H1 (cell line): ENCODE measurements at regions not wholly inside any gene's neighbourhood (a gene's known extent, or its start where the extent isn't known, plus 50 kb on each side); places are given as distances from the start of the nearest gene placed in this dataset.

Experiments
- CTCF ChIA-PET: fragments of 300-600 bp; sonication (Branson Sonifier 250); formaldehyde crosslinking; loops from one replicate; lab custom pipeline; 2021; ENCODE audit not compliant: partially characterized antibody; lab: Charles Lee
- POLR2A ChIA-PET: fragments of 300-600 bp; sonication (Branson Sonifier 250); formaldehyde crosslinking; loops from one replicate; lab custom pipeline; 2021; ENCODE audit warnings: inconsistent platforms; ENCODE audit not compliant: partially characterized antibody; lab: Charles Lee
- DNase-seq, 2 experiments: peaks; one replicate each; pipeline versions ENCODE4 v3.0.0 to v3.0.0-alpha.2; 2010 to 2022; ENCODE audit warnings: low spot score in 2 of 2, low read depth in 1 of 2, mixed read lengths in 1 of 2
- FAIRE-seq: peaks from 2 replicates; lab custom pipeline; 2011; peaks lifted over from hg19 to GRCh38; lab: Jason Lieb, UNC
- H2AFZ ChIP-seq: 2 replicates; pipeline ENCODE4 v1.8.1; 2012; ENCODE audit warnings: low read length, inconsistent platforms
- H2AK5ac ChIP-seq: 2 replicates; pipeline ENCODE4 v1.6.1; 2013; ENCODE audit warnings: low read depth, low read length
- H2BK120ac ChIP-seq: replicated peaks from 2 replicates; pipeline ENCODE3; 2013; ENCODE audit warnings: low read depth, low read length, inconsistent platforms
- H2BK12ac ChIP-seq: 2 replicates; pipeline ENCODE4 v1.6.1; 2013; ENCODE audit warnings: low read depth, low read length
- H2BK15ac ChIP-seq: 2 replicates; pipeline ENCODE4 v1.6.1; 2013; ENCODE audit warnings: low read length
- H2BK20ac ChIP-seq: 2 replicates; pipeline ENCODE4 v1.6.1; 2013; ENCODE audit warnings: low read length
- H2BK5ac ChIP-seq: 2 replicates; pipeline ENCODE4 v1.6.1; 2013; ENCODE audit warnings: low read depth, low read length
- H3K14ac ChIP-seq: 2 replicates; pipeline ENCODE4 v1.6.1; 2013; ENCODE audit warnings: inconsistent platforms; ENCODE audit not compliant: insufficient read length
- H3K18ac ChIP-seq: 2 replicates; pipeline ENCODE4 v1.6.1; 2013; ENCODE audit warnings: low read length; ENCODE audit errors: extremely low read depth
- H3K23ac ChIP-seq: 2 replicates; pipeline ENCODE4 v1.6.1; 2013; ENCODE audit warnings: inconsistent platforms; ENCODE audit not compliant: insufficient read length
- H3K23me2 ChIP-seq: 2 replicates; pipeline ENCODE4 v1.6.1; 2013; ENCODE audit warnings: low read depth, low read length
- H3K27ac ChIP-seq: 2 replicates; pipeline ENCODE4 v1.6.1; 2011; ENCODE audit warnings: low read depth, low read length, inconsistent platforms
- H3K27me3 ChIP-seq, 4 experiments: replicated peaks in 1 of 4; 1 replicate in 1 of 4; 2 replicates in 3 of 4; pipeline versions ENCODE4 v1.6.1 to v1.8.1; 2011 to 2013; ENCODE audit warnings: low read length in 3 of 4, mild to moderate bottlenecking in 3 of 4, inconsistent platforms in 2 of 4, mixed read lengths in 2 of 4, moderate library complexity in 1 of 4; ENCODE audit not compliant: control insufficient read depth in 3 of 4, insufficient read depth in 3 of 4; ENCODE audit errors: extremely low read depth in 1 of 4
- H3K36me3 ChIP-seq, 4 experiments: 2 replicates each; pipeline versions ENCODE4 v1.6.1 to v1.8.1; 2011 to 2013; ENCODE audit warnings: mild to moderate bottlenecking in 4 of 4, low read length in 3 of 4, moderate library complexity in 2 of 4, control low read depth in 1 of 4, inconsistent platforms in 1 of 4; ENCODE audit not compliant: insufficient read depth in 4 of 4, control insufficient read depth in 2 of 4
- H3K4ac ChIP-seq: replicated peaks from 2 replicates; pipeline ENCODE3; 2013; ENCODE audit warnings: low read length, low read depth, mixed read lengths, inconsistent platforms; ENCODE audit not compliant: insufficient read length
- H3K4me1 ChIP-seq, 4 experiments: replicated peaks in 1 of 4; 1 replicate in 1 of 4; 2 replicates in 3 of 4; pipeline versions ENCODE4 v1.6.1 to v1.8.1; 2011 to 2013; ENCODE audit warnings: low read length in 3 of 4, inconsistent platforms in 2 of 4, mixed read lengths in 1 of 4; ENCODE audit not compliant: insufficient read depth in 4 of 4, control insufficient read depth in 3 of 4
- H3K4me2 ChIP-seq, 2 experiments: 2 replicates each; pipeline versions ENCODE4 v1.6.1 to v1.8.1; 2011 to 2013; ENCODE audit warnings: low read depth in 2 of 2, low read length in 2 of 2, control low read depth in 1 of 2, inconsistent platforms in 1 of 2, mild to moderate bottlenecking in 1 of 2; ENCODE audit not compliant: insufficient read depth in 1 of 2
- H3K4me3 ChIP-seq, 4 experiments: fragments of 200-600, 300-600 bp in 1 of 4; sonication (generic), shearing (Covaris generic), sonication (Bioruptor Twin) in 1 of 4; 2 replicates each; pipeline versions ENCODE4 v1.5.1 to v1.8.1; 2011 to 2016; ENCODE audit warnings: low read length in 4 of 4, low read depth in 3 of 4, control low read depth in 2 of 4, inconsistent platforms in 2 of 4, mild to moderate bottlenecking in 2 of 4, mixed read lengths in 1 of 4, moderate library complexity in 1 of 4; ENCODE audit not compliant: insufficient read depth in 2 of 4; ENCODE audit errors: extremely low read depth in 1 of 4
- H3K56ac ChIP-seq: replicated peaks from 2 replicates; pipeline ENCODE3; 2013; ENCODE audit warnings: low read depth, mild to moderate bottlenecking, mixed read lengths, low read length, inconsistent platforms; ENCODE audit not compliant: insufficient read length
- H3K79me1 ChIP-seq: 2 replicates; pipeline ENCODE4 v1.6.1; 2013; ENCODE audit warnings: low read depth, low read length, control low read depth
- H3K79me2 ChIP-seq, 2 experiments: 2 replicates each; pipeline versions ENCODE4 v1.6.1 to v1.8.1; 2012 to 2013; ENCODE audit warnings: low read length in 2 of 2, mild to moderate bottlenecking in 2 of 2, inconsistent platforms in 1 of 2; ENCODE audit not compliant: insufficient read depth in 2 of 2, control insufficient read depth in 1 of 2
- H3K9ac ChIP-seq, 4 experiments: replicated peaks in 1 of 4; 1 replicate in 1 of 4; 2 replicates in 3 of 4; pipeline versions ENCODE4 v1.6.1 to v1.8.1; 2011 to 2013; ENCODE audit warnings: low read depth in 3 of 4, low read length in 3 of 4, control low read depth in 2 of 4, mild to moderate bottlenecking in 2 of 4, moderate library complexity in 2 of 4, inconsistent platforms in 1 of 4; ENCODE audit errors: extremely low read depth in 1 of 4
- H3K9me3 ChIP-seq, 2 experiments: 2 replicates each; pipeline versions ENCODE4 v1.6.1 to v1.8.1; 2012 to 2013; ENCODE audit warnings: mild to moderate bottlenecking in 2 of 2, moderate library complexity in 2 of 2, control low read depth in 1 of 2, inconsistent platforms in 1 of 2, low read depth in 1 of 2, low read length in 1 of 2, mixed read lengths in 1 of 2; ENCODE audit not compliant: insufficient read depth in 2 of 2
- H4K20me1 ChIP-seq, 2 experiments: replicated peaks in 1 of 2; 2 replicates each; pipeline versions ENCODE3 to v1.8.1; 2011 to 2013; ENCODE audit warnings: inconsistent platforms in 2 of 2, low read length in 2 of 2, mild to moderate bottlenecking in 1 of 2; ENCODE audit not compliant: insufficient read depth in 2 of 2, control insufficient read depth in 1 of 2
- H4K5ac ChIP-seq: 2 replicates; pipeline ENCODE4 v1.6.1; 2013; ENCODE audit warnings: low read length, low read depth, mixed read lengths, inconsistent platforms; ENCODE audit not compliant: insufficient read length
- H4K8ac ChIP-seq: 2 replicates; pipeline ENCODE4 v1.8.0; 2013; ENCODE audit warnings: mild to moderate bottlenecking, moderate library complexity, low read length, inconsistent platforms; ENCODE audit not compliant: insufficient read depth; ENCODE audit errors: extremely low read depth
- H4K91ac ChIP-seq: replicated peaks from 2 replicates; pipeline ENCODE3; 2013; ENCODE audit warnings: low read length, mixed read lengths, inconsistent platforms; ENCODE audit not compliant: insufficient read length
- ASH2L ChIP-seq: fragments of 200-600, 300-600 bp; sonication (generic); IDR thresholded peaks from one replicate; pipeline ENCODE4 v1.7.1; 2017; ENCODE audit warnings: low read length
- CEBPB ChIP-seq: IDR thresholded peaks from 2 replicates; pipeline ENCODE4 v1.6.1; 2012; ENCODE audit warnings: low read depth, low read length
- EP300 ChIP-seq, 2 experiments: IDR thresholded peaks; 1 replicate in 1 of 2; 2 replicates in 1 of 2; pipeline ENCODE4 v1.6.1; 2011 to 2012; ENCODE audit warnings: low read depth in 2 of 2, low read length in 2 of 2, mild to moderate bottlenecking in 2 of 2, borderline replicate concordance in 1 of 2, inconsistent platforms in 1 of 2, moderate library complexity in 1 of 2
- KDM5A ChIP-seq: fragments of 200-600 bp; IDR thresholded peaks from 2 replicates; pipeline ENCODE4 v1.7.1; 2012; ENCODE audit warnings: mild to moderate bottlenecking, low read length, inconsistent platforms, mixed read lengths
- NRF1 ChIP-seq: IDR thresholded peaks from 2 replicates; pipeline ENCODE4 v1.6.1; 2011; ENCODE audit warnings: mild to moderate bottlenecking, low read depth, low read length, improper control_type of control experiment
- WGBS, 2 experiments: shearing (Covaris generic) in 1 of 2; methylation state at CpG; one replicate each; pipeline versions ENCODE4 v1.1.6 to v1.1.7; 2013 to 2015; ENCODE audit warnings: low lambda C conversion rate in 2 of 2, mixed read lengths in 2 of 2, inconsistent platforms in 1 of 2, low coverage in 1 of 2, missing lambda C conversion rate in 1 of 2; ENCODE audit not compliant: insufficient replicate concordance in 2 of 2, insufficient coverage in 1 of 2, insufficient read length in 1 of 2; ENCODE audit errors: extremely low coverage in 1 of 2, missing lambda C conversion rate in 1 of 2; 5-methylcytosine and 5-hydroxymethylcytosine counted together
- TF ChIP-seq, protein P1 (sequence below), 3 experiments: IDR thresholded peaks; 1 replicate in 2 of 3; 2 replicates in 1 of 3; pipeline versions ENCODE4 v1.5.1 to v1.6.1; 2011; ENCODE audit warnings: low read length in 3 of 3, mild to moderate bottlenecking in 3 of 3, inconsistent platforms in 2 of 3, low read depth in 1 of 3, moderate library complexity in 1 of 3; ENCODE audit not compliant: insufficient read depth in 1 of 3; ENCODE audit errors: control extremely low read depth in 1 of 3

DNA sequence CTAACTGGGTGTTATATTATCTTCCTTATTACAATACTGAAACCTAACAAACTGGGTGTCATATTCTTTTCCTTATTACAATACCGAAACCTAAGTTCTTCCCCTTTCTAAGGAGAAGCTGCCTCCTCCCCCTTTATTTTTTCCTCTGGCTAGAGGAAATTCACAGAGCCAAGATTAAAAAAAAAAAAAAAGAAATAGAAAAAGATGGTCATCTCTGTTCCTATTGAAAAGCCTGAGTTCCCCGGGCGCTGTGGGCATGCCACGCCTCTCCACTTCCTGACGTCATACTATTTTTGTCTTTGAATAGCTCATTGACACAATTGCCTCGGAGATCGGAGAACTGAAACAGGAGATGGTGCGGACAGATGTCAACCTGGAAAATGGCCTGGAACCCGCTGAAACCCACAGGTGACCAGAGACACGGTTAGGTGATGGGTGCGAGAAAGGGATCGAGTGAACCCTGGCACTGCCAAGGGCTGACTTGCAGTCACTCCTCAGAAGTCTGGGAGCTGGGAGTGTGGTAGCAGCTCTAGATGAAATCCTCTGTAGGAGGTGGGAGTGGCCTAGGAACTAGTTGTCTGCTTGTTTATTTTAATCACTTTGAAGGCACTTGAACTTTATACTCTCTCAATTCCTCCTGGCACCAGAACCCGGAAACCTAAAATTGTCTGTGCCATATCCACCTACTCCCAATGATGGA is 82.2 kb upstream of the NAA20 start:
- Histone ChIP-seq H3K79me2 (no peaks in the 10 kb centered on the region), H4K91ac (no peak overlapping the region), H3K79me1 (no peaks in the 10 kb centered on the region), H3K9ac (no peak overlapping the region), H2AK5ac (no peak overlapping the region), H2AFZ (peak overlapping the region; percentile 77; the same call in 1 of the 2 replicates), H2BK15ac (no peak overlapping the region), H4K20me1 (no peaks in the 10 kb centered on the region), H2BK5ac (no peak overlapping the region), H3K27ac (no peak overlapping the region), H2BK20ac (no peak overlapping the region), H3K23ac (no peak overlapping the region), H3K4me3 (no peak overlapping the region), H3K23me2 (no peaks in the 10 kb centered on the region), H3K18ac (no peak overlapping the region), H3K14ac (no peak overlapping the region), H3K4me1 (peaks cover 0 to 8% (median 2%) of the 10 kb centered on the region in 4 experiments; a peak in 5 of 7 replicates), H4K5ac (no peak overlapping the region), H3K27me3 (no peaks in the 10 kb centered on the region), H4K8ac (no peak overlapping the region), H3K4me2 (no peak overlapping the region), H2BK12ac (no peak overlapping the region), H3K9me3 (no peaks in the 10 kb centered on the region), H3K4ac (no peak overlapping the region), H3K36me3 (no peaks in the 10 kb centered on the region), H2BK120ac (no peak overlapping the region), H3K56ac (no peak overlapping the region)
- TF ChIP-seq, protein P1, sequence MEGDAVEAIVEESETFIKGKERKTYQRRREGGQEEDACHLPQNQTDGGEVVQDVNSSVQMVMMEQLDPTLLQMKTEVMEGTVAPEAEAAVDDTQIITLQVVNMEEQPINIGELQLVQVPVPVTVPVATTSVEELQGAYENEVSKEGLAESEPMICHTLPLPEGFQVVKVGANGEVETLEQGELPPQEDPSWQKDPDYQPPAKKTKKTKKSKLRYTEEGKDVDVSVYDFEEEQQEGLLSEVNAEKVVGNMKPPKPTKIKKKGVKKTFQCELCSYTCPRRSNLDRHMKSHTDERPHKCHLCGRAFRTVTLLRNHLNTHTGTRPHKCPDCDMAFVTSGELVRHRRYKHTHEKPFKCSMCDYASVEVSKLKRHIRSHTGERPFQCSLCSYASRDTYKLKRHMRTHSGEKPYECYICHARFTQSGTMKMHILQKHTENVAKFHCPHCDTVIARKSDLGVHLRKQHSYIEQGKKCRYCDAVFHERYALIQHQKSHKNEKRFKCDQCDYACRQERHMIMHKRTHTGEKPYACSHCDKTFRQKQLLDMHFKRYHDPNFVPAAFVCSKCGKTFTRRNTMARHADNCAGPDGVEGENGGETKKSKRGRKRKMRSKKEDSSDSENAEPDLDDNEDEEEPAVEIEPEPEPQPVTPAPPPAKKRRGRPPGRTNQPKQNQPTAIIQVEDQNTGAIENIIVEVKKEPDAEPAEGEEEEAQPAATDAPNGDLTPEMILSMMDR (IDR thresholded peaks at IDR 0.05; ENCODE audit: control extremely low read depth in 1 of 3, insufficient read depth in 1 of 3, low read depth in 1 of 3, low read length in 3 of 3), result no peak
- TF ChIP-seq NRF1 (no peak), CEBPB (no peak), EP300 (IDR thresholded peaks at IDR 0.05; ENCODE audit: borderline replicate concordance in 1 of 2, low read depth in 2 of 2, low read length in 2 of 2) (no peak), ASH2L (no peak), KDM5A (no peak)
- POLR2A ChIA-PET, result interaction anchor here (1.8 kb wide), 1 partner anchor 96 kb away, joined by 5 read pairs; no protein-coding TSS in a partner anchor
- FAIRE-seq (no peak), DNase-seq (no peak)
- WGBS, 2 experiments, result 93% methylated on average over 13 of the region's 13 CpGs; no CpG with 5 or more reads in 1 of the 2 experiments
- CTCF ChIA-PET, result interaction anchor here (1.5 kb wide), 1 partner anchor 146 kb away, joined by 4 read pairs; no protein-coding TSS in a partner anchor
